WTC11 (cell line): ENCODE measurements at regions not wholly inside any gene's neighbourhood (a gene's known extent, or its start where the extent isn't known, plus 50 kb on each side); places are given as distances from the start of the nearest gene placed in this dataset.

ENCODE experiments used
- ATAC-seq: fragments of 200-7000 bp; cut with Tn5 transposase; 2 replicates; pipeline ENCODE4 v1.10.0; 2021; ENCODE audit warnings: mild to moderate bottlenecking, moderate library complexity
- CTCF ChIA-PET: fragments of 300-600 bp; sonication (Branson Sonifier 250); formaldehyde crosslinking; loops from one replicate; lab custom pipeline; 2021; ENCODE audit warnings: antibody characterized with exemption; lab: Charles Lee
- POLR2A ChIA-PET: fragments of 350-600 bp; sonication (Branson Sonifier 250); formaldehyde crosslinking; loops from one replicate; lab custom pipeline; 2021; ENCODE audit warnings: antibody characterized with exemption; lab: Charles Lee
- DNase-seq: peaks from one replicate; pipeline ENCODE4 v3.0.0; 2021; ENCODE audit warnings: low spot score
- H3K27ac Mint-ChIP-seq: 2 replicates; pipeline ENCODE4 v1.8.0; 2021; ENCODE audit warnings: mixed read lengths
- H3K27me3 Mint-ChIP-seq: 2 replicates; pipeline ENCODE4 v1.8.0; 2021; ENCODE audit warnings: low read depth, mild to moderate bottlenecking, moderate library complexity, mixed read lengths
- H3K36me3 Mint-ChIP-seq: 2 replicates; pipeline ENCODE4 v1.8.0; 2021; ENCODE audit warnings: mixed read lengths
- H3K4me1 Mint-ChIP-seq: 2 replicates; pipeline ENCODE4 v1.8.0; 2022; ENCODE audit warnings: mixed read lengths
- H3K4me3 Mint-ChIP-seq: 2 replicates; pipeline ENCODE4 v1.8.0; 2021; ENCODE audit warnings: mild to moderate bottlenecking, moderate library complexity, mixed read lengths
- H3K9me3 Mint-ChIP-seq: 2 replicates; pipeline ENCODE4 v1.8.0; 2021; ENCODE audit warnings: mixed read lengths
- ATF1 ChIP-seq: sonication (generic); formaldehyde crosslinking; IDR thresholded peaks from 2 replicates; pipeline ENCODE4 v1.8.1; 2023; ENCODE audit warnings: mild to moderate bottlenecking, moderate library complexity, missing genetic modification reagents
- ETV6 ChIP-seq: sonication (generic); formaldehyde crosslinking; IDR thresholded peaks from 2 replicates; pipeline ENCODE4 v1.8.1; 2022; ENCODE audit warnings: mild to moderate bottlenecking, missing genetic modification reagents
- FOXP1 ChIP-seq: sonication (generic); formaldehyde crosslinking; IDR thresholded peaks from 2 replicates; pipeline ENCODE4 v1.8.0; 2022; ENCODE audit warnings: missing genetic modification reagents, mild to moderate bottlenecking, moderate library complexity, borderline replicate concordance
- HMGA2 ChIP-seq: fragments of 250-450 bp; sonication (Bioruptor Pico); IDR thresholded peaks from 2 replicates; pipeline ENCODE4 v1.4.0; 2021; ENCODE audit warnings: mild to moderate bottlenecking, moderate library complexity
- IRF2 ChIP-seq: sonication (generic); formaldehyde crosslinking; IDR thresholded peaks from 2 replicates; pipeline ENCODE4 v1.8.0; 2022; ENCODE audit warnings: low read depth, missing genetic modification reagents, borderline replicate concordance
- JUN ChIP-seq: sonication (generic); formaldehyde crosslinking; IDR thresholded peaks from 2 replicates; pipeline ENCODE4 v1.8.0; 2023; ENCODE audit warnings: mild to moderate bottlenecking, missing genetic modification reagents
- NFYB ChIP-seq: sonication (generic); formaldehyde crosslinking; conservative IDR thresholded peaks from 2 replicates; pipeline ENCODE4 v1.8.0; 2022; ENCODE audit warnings: low read depth, missing genetic modification reagents
- NR1H2 ChIP-seq: sonication (generic); formaldehyde crosslinking; IDR thresholded peaks from 2 replicates; pipeline ENCODE4 v1.9.0; 2021; ENCODE audit warnings: mild to moderate bottlenecking, moderate library complexity, missing genetic modification reagents
- NR3C1 ChIP-seq: sonication (generic); formaldehyde crosslinking; conservative IDR thresholded peaks from 2 replicates; pipeline ENCODE4 v1.8.1; 2023; ENCODE audit warnings: low read depth, mild to moderate bottlenecking, missing genetic modification reagents
- SMAD4 ChIP-seq: sonication (generic); formaldehyde crosslinking; IDR thresholded peaks from 2 replicates; pipeline ENCODE4 v1.8.0; 2022; ENCODE audit warnings: mild to moderate bottlenecking, missing genetic modification reagents
- SOX15 ChIP-seq: fragments of 250-450 bp; sonication (Bioruptor Pico); IDR thresholded peaks from 2 replicates; pipeline ENCODE4 v1.9.0; 2021; ENCODE audit warnings: mild to moderate bottlenecking
- SP1 ChIP-seq: sonication (generic); formaldehyde crosslinking; conservative IDR thresholded peaks from 2 replicates; pipeline ENCODE4 v1.8.1; 2022; ENCODE audit warnings: missing genetic modification reagents
- TEAD1 ChIP-seq: sonication (generic); formaldehyde crosslinking; IDR thresholded peaks from 2 replicates; pipeline ENCODE4 v1.8.0; 2022; ENCODE audit warnings: mild to moderate bottlenecking, missing genetic modification reagents
- ZNF121 ChIP-seq: sonication (generic); formaldehyde crosslinking; IDR thresholded peaks from 2 replicates; pipeline ENCODE4 v1.8.0; 2023; ENCODE audit warnings: missing genetic modification reagents
- ZNF671 ChIP-seq: fragments of 250-450 bp; sonication (Bioruptor Pico); IDR thresholded peaks from 2 replicates; pipeline ENCODE4 v1.8.0; 2021; ENCODE audit warnings: mild to moderate bottlenecking
- TF ChIP-seq, protein P1 (sequence below): fragments of 200-600 bp; IDR thresholded peaks from 2 replicates; pipeline ENCODE4 v1.8.0; 2022; ENCODE audit warnings: antibody characterized with exemption
- TF ChIP-seq, protein P2 (sequence below): sonication (generic); formaldehyde crosslinking; IDR thresholded peaks from 2 replicates; pipeline ENCODE4 v1.8.1; 2022; ENCODE audit warnings: low read depth, missing genetic modification reagents, borderline replicate concordance
- TF ChIP-seq, protein P3 (sequence below): sonication (generic); formaldehyde crosslinking; IDR thresholded peaks from 2 replicates; pipeline ENCODE4 v1.8.1; 2023; ENCODE audit warnings: mild to moderate bottlenecking, missing genetic modification reagents, moderate library complexity
- TF ChIP-seq, protein P4 (sequence below): fragments of 250-450 bp; sonication (Bioruptor Pico); IDR thresholded peaks from 2 replicates; pipeline ENCODE4 v1.9.0; 2021; ENCODE audit warnings: mild to moderate bottlenecking
- TF ChIP-seq, protein P5 (sequence below): sonication (generic); formaldehyde crosslinking; IDR thresholded peaks from 2 replicates; pipeline ENCODE4 v1.8.0; 2023; ENCODE audit warnings: missing genetic modification reagents
- TF ChIP-seq, protein P6 (sequence below): sonication (generic); formaldehyde crosslinking; IDR thresholded peaks from 2 replicates; pipeline ENCODE4 v1.8.0; 2022; ENCODE audit warnings: mild to moderate bottlenecking, missing genetic modification reagents

DNA sequence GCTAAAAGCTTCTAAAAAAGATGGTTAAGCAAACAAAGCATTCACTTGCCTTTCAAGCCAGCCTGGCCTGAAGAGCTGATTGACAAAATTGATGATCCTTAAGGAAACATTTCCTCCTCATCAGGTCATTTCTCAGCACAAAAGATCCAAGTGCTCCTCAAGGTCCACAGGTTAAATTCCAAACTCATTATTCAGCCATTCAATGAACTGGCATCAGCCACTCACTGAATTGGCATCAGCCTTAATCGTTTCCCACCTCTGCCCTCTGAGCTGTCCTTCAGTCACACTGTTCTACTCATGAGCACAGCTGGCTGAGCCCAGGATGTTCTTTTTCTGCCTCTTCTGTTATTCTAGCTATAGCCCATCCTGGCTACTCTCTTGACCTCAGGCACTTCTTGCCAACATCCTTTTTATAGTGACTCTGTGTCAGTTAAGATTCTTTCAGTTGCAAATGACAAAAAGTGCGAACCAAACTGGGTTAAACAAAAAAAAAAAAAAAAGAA, 147.5 kb downstream of the RAB11FIP2 start (continued):
- TF ChIP-seq, protein P1, sequence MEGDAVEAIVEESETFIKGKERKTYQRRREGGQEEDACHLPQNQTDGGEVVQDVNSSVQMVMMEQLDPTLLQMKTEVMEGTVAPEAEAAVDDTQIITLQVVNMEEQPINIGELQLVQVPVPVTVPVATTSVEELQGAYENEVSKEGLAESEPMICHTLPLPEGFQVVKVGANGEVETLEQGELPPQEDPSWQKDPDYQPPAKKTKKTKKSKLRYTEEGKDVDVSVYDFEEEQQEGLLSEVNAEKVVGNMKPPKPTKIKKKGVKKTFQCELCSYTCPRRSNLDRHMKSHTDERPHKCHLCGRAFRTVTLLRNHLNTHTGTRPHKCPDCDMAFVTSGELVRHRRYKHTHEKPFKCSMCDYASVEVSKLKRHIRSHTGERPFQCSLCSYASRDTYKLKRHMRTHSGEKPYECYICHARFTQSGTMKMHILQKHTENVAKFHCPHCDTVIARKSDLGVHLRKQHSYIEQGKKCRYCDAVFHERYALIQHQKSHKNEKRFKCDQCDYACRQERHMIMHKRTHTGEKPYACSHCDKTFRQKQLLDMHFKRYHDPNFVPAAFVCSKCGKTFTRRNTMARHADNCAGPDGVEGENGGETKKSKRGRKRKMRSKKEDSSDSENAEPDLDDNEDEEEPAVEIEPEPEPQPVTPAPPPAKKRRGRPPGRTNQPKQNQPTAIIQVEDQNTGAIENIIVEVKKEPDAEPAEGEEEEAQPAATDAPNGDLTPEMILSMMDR, result no peak
- TF ChIP-seq FOXP1 (no peak), ATF1 (CRISPR knock-in tag) (no peak), HMGA2 (CRISPR knock-in tag) (no peak)
- TF ChIP-seq, protein P2, sequence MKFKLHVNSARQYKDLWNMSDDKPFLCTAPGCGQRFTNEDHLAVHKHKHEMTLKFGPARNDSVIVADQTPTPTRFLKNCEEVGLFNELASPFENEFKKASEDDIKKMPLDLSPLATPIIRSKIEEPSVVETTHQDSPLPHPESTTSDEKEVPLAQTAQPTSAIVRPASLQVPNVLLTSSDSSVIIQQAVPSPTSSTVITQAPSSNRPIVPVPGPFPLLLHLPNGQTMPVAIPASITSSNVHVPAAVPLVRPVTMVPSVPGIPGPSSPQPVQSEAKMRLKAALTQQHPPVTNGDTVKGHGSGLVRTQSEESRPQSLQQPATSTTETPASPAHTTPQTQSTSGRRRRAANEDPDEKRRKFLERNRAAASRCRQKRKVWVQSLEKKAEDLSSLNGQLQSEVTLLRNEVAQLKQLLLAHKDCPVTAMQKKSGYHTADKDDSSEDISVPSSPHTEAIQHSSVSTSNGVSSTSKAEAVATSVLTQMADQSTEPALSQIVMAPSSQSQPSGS (CRISPR knock-in tag), result no peak

DNA sequence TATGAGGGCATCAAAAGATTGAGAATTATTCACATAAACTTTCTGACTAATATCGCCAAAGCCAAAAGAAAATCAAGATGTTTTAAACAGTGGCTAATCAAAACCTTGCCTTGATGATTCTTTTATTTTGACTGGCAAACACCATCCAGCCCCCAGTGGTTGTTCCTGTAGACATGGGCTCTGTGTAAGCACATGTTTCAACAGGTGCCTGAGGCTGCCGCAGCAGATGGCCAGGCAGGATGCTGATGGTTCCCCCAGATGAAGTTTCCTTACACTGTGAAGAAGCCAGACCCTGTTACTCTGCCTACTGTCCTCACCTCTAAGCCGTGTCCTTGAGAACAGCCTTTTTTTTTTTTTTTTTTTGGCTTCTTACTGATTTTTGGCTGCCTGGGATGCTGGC, 146.5 kb downstream of the RAB11FIP2 start:
- Mint-ChIP-seq H3K27ac (no peak overlapping the region), H3K27me3 (peaks cover 18% of the 10 kb centered on the region), H3K4me1 (peaks cover 26% of the 10 kb centered on the region), H3K4me3 (no peak overlapping the region)
- POLR2A ChIA-PET, result no interaction called here
- TF ChIP-seq, protein P3, sequence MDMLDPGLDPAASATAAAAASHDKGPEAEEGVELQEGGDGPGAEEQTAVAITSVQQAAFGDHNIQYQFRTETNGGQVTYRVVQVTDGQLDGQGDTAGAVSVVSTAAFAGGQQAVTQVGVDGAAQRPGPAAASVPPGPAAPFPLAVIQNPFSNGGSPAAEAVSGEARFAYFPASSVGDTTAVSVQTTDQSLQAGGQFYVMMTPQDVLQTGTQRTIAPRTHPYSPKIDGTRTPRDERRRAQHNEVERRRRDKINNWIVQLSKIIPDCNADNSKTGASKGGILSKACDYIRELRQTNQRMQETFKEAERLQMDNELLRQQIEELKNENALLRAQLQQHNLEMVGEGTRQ (CRISPR knock-in tag), result no peak
- TF ChIP-seq SOX15 (CRISPR knock-in tag) (no peak), IRF2 (CRISPR knock-in tag) (no peak), ZNF121 (CRISPR knock-in tag) (no peak), TEAD1 (CRISPR knock-in tag) (no peak), FOXP1 (no peak), SP1 (no peak), ETV6 (CRISPR knock-in tag) (no peak), SMAD4 (CRISPR knock-in tag) (no peak), NR3C1 (CRISPR knock-in tag) (no peak)
- TF ChIP-seq, protein P4, sequence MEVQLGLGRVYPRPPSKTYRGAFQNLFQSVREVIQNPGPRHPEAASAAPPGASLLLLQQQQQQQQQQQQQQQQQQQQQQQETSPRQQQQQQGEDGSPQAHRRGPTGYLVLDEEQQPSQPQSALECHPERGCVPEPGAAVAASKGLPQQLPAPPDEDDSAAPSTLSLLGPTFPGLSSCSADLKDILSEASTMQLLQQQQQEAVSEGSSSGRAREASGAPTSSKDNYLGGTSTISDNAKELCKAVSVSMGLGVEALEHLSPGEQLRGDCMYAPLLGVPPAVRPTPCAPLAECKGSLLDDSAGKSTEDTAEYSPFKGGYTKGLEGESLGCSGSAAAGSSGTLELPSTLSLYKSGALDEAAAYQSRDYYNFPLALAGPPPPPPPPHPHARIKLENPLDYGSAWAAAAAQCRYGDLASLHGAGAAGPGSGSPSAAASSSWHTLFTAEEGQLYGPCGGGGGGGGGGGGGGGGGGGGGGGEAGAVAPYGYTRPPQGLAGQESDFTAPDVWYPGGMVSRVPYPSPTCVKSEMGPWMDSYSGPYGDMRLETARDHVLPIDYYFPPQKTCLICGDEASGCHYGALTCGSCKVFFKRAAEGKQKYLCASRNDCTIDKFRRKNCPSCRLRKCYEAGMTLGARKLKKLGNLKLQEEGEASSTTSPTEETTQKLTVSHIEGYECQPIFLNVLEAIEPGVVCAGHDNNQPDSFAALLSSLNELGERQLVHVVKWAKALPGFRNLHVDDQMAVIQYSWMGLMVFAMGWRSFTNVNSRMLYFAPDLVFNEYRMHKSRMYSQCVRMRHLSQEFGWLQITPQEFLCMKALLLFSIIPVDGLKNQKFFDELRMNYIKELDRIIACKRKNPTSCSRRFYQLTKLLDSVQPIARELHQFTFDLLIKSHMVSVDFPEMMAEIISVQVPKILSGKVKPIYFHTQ (CRISPR knock-in tag), result no peak
- TF ChIP-seq, protein P5, sequence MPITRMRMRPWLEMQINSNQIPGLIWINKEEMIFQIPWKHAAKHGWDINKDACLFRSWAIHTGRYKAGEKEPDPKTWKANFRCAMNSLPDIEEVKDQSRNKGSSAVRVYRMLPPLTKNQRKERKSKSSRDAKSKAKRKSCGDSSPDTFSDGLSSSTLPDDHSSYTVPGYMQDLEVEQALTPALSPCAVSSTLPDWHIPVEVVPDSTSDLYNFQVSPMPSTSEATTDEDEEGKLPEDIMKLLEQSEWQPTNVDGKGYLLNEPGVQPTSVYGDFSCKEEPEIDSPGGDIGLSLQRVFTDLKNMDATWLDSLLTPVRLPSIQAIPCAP (CRISPR knock-in tag), result no peak
- TF ChIP-seq, all 79 proteins: peak for 0
- no peak for ATAC-seq
- CTCF ChIA-PET, result no interaction called here
- peaks cover 17% of the 10 kb centered on the region for H3K9me3 Mint-ChIP-seq
- DNase-seq, result no peak
- peaks cover 8% of the 10 kb centered on the region for H3K36me3 Mint-ChIP-seq

DNA sequence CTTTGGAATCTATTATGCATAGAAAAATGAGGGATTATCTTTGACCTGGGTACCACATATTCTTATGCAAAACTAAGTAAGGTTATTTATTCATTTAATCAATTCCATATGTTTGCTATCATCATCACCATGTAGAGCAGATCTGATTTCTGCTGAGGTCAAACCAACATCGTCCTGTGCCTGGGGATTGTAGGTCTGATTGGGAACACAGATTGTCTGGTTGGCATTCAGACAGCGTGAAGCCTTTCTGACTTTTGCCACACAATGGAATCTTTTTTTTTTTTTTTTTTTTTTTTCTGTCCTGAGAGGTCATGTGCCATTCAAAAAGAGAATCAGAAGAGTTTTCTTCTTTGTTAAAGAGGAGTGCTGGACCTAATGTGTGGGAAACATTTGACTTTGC, 142.9 kb downstream of the RAB11FIP2 start:
- ChIA-PET POLR2A (no interaction called here), CTCF (no interaction called here)
- H3K36me3 Mint-ChIP-seq, result no peaks in the 10 kb centered on the region
- no peak for ATAC-seq
- TF ChIP-seq NFYB (CRISPR knock-in tag) (no peak), NR1H2 (CRISPR knock-in tag) (no peak), JUN (no peak), ZNF671 (no peak)
- TF ChIP-seq, protein P6, sequence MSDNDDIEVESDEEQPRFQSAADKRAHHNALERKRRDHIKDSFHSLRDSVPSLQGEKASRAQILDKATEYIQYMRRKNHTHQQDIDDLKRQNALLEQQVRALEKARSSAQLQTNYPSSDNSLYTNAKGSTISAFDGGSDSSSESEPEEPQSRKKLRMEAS (CRISPR knock-in tag), result no peak
- DNase-seq, result no peak
- H3K27ac Mint-ChIP-seq, result no peak overlapping the region
- peaks cover 4% of the 10 kb centered on the region; the same call in 1 of the 2 replicates for H3K27me3 Mint-ChIP-seq
- H3K9me3 Mint-ChIP-seq, result peaks cover 4% of the 10 kb centered on the region; the same call in 1 of the 2 replicates
- H3K4me1 Mint-ChIP-seq, result peaks cover 19% of the 10 kb centered on the region
- no peak overlapping the region for H3K4me3 Mint-ChIP-seq
